ENCODE measurements at regions not wholly inside any gene's neighbourhood (a gene's known extent, or its start where the extent isn't known, plus 50 kb on each side); places are given as distances from the start of the nearest gene placed in this dataset.

DNA sequence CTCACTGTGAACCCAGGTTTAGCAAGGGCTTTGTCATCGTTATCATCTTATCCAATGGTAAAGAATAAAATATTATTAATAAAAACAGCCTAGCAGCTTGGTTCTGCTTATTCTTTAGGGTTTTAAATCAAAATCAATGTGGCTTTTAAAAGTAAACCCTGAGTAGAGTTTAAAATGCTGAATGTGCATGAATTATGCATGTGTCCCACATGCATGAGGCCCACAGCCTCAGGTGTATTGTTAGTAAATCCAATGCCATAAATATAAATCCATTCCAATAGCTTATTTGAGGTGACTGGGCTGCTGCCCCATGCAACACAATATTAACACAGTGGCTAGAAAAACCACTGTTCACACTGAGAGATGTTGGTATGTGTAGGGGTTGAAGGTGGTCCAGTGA is 254.1 kb downstream of the HNMT start (continued):
- TF ChIP-seq ZNF462 (CRISPR knock-in tag; IDR thresholded peaks at IDR 0.05) = no peak
- no peak for TF ChIP-seq CREB1 (CRISPR knock-in tag; IDR thresholded peaks at IDR 0.05; ENCODE audit: low read depth)

GRCh38 chr2:138219961-138220360 is 255.7 kb downstream of the HNMT start:
- Mint-ChIP-seq H3K27ac (no peak overlapping the region), H3K9me3 (no peaks in the 10 kb centered on the region; the same call in 2 of the 3 replicates), H3K27me3 (ENCODE audit: insufficient read depth, low read depth, poor library complexity) (no peaks in the 10 kb centered on the region), H3K36me3 (ENCODE audit: low read depth) (no peaks in the 10 kb centered on the region), H3K4me1 (peaks cover 19% of the 10 kb centered on the region), H3K4me3 (no peak overlapping the region)
- no peaks in the 10 kb centered on the region for H4K20me1 ChIP-seq (replicated peaks; ENCODE audit: insufficient read depth)
- DNase-seq (ENCODE audit: low spot score) (no peak), ATAC-seq (no peak)
- H3K27me3 ChIP-seq (ENCODE audit: insufficient read depth) = no peaks in the 10 kb centered on the region
- no peak overlapping the region for H3K4me2 ChIP-seq
- peaks cover 34% of the 10 kb centered on the region for H3K4me1 ChIP-seq (ENCODE audit: insufficient read depth)
- H3K36me3 ChIP-seq (ENCODE audit: insufficient read depth) = no peaks in the 10 kb centered on the region
- no peak overlapping the region for H2AFZ ChIP-seq
- H3K9me2 ChIP-seq (ENCODE audit: insufficient read depth) = 0 out of 2 replicates have a peak, but pooled peaks cover 9% of the 10 kb centered on the region
- no peak overlapping the region for H3K27ac ChIP-seq (ENCODE audit: low read depth)
- H3F3A ChIP-seq (replicated peaks; ENCODE audit: low read depth) = no peaks in the 10 kb centered on the region
- no peaks in the 10 kb centered on the region for H3K79me2 ChIP-seq (replicated peaks; ENCODE audit: insufficient read depth)
- TF ChIP-seq REST (IDR thresholded peaks at IDR 0.05; ENCODE audit: unreplicated experiment) (no peak), JUNB (IDR thresholded peaks at IDR 0.05; ENCODE audit: unreplicated experiment) (no peak), NANOG (IDR thresholded peaks at IDR 0.05; ENCODE audit: borderline replicate concordance) (no peak), ZNF331 (CRISPR knock-in tag; IDR thresholded peaks at IDR 0.05; ENCODE audit: low read depth) (no peak), ETS1 (IDR thresholded peaks at IDR 0.05) (no peak), CTCF (conservative IDR thresholded peaks at IDR 0.05; ENCODE audit: low read depth in 2 of 2) (no peak), POLR2AphosphoS5 (IDR thresholded peaks at IDR 0.05; ENCODE audit: low read depth) (no peak), ZNF114 (CRISPR knock-in tag; IDR thresholded peaks at IDR 0.05) (no peak), CREB1 (CRISPR knock-in tag; IDR thresholded peaks at IDR 0.05; ENCODE audit: low read depth) (no peak), EZH2 (IDR thresholded peaks at IDR 0.05; ENCODE audit: low read depth, unreplicated experiment) (no peak)
- no peak overlapping the region for H3K4me3 ChIP-seq

Measured in GM23338 (cell line).